IMR-90 (cell line): ENCODE measurements at regions not wholly inside any gene's neighbourhood (a gene's known extent, or its start where the extent isn't known, plus 50 kb on each side); places are given as distances from the start of the nearest gene placed in this dataset.

Experiments
- ATAC-seq: fragments of 200-7000 bp; cut with Tn5 transposase; 2 replicates; pipeline ENCODE4 v1.9.1; 2020; ENCODE audit warnings: low read depth, mild to moderate bottlenecking, moderate library complexity
- BruUV-seq: library from RNA; stranded (reverse); fragments of 400-500 nt; replicated peaks from 2 replicates; lab custom pipeline; 2021; lab: Mats Ljungman, UMichigan
- CTCF ChIA-PET: fragments of 300-600 bp; formaldehyde crosslinking; extraction: SDS; loops from one replicate; lab custom pipeline; 2021; ENCODE audit warnings: antibody characterized with exemption; lab: Yijun Ruan, JAX
- POLR2A ChIA-PET: fragments of 300-600 bp; sonication (Branson Sonifier 250); formaldehyde crosslinking; loops from one replicate; lab custom pipeline; 2022; ENCODE audit warnings: antibody characterized with exemption; ENCODE audit not compliant: unreplicated experiment; lab: Charles Lee
- DNase-seq: peaks from one replicate; pipeline ENCODE4 v3.0.0; 2013
- H2AFZ ChIP-seq: replicated peaks from 2 replicates; pipeline ENCODE3; 2013; ENCODE audit warnings: low read length, mild to moderate bottlenecking; ENCODE audit not compliant: poor library complexity
- H2AK5ac ChIP-seq: 2 replicates; pipeline ENCODE4 v1.6.1; 2013; ENCODE audit warnings: low read depth, low read length, inconsistent platforms
- H2AK9ac ChIP-seq: replicated peaks from 2 replicates; pipeline ENCODE3; 2013; ENCODE audit warnings: mild to moderate bottlenecking, low read depth, low read length, moderate library complexity; ENCODE audit not compliant: poor library complexity
- H2BK120ac ChIP-seq: 2 replicates; pipeline ENCODE4 v1.6.1; 2013; ENCODE audit warnings: low read depth, low read length, inconsistent platforms
- H2BK15ac ChIP-seq: 3 replicates; pipeline ENCODE4 v1.6.1; 2013; ENCODE audit warnings: low read depth, low read length, inconsistent platforms
- H2BK20ac ChIP-seq: 2 replicates; pipeline ENCODE4 v1.6.1; 2013; ENCODE audit warnings: low read depth, mild to moderate bottlenecking, inconsistent platforms, low read length, moderate library complexity
- H2BK5ac ChIP-seq: 2 replicates; pipeline ENCODE4 v1.6.1; 2013; ENCODE audit warnings: mild to moderate bottlenecking, low read depth, low read length, inconsistent platforms; ENCODE audit not compliant: poor library complexity, severe bottlenecking
- H3K14ac ChIP-seq: replicated peaks from 2 replicates; pipeline ENCODE4 v1.6.1; 2013; ENCODE audit warnings: low read depth, low read length, inconsistent platforms
- H3K18ac ChIP-seq: 2 replicates; pipeline ENCODE4 v1.6.1; 2013; ENCODE audit warnings: low read depth, low read length, control low read depth
- H3K23ac ChIP-seq: 2 replicates; pipeline ENCODE4 v1.6.1; 2013; ENCODE audit warnings: low read depth, low read length, inconsistent platforms
- H3K27ac ChIP-seq: 2 replicates; pipeline ENCODE4 v1.5.1; 2013; ENCODE audit warnings: mild to moderate bottlenecking, control low read depth, low read length; ENCODE audit not compliant: insufficient read depth
- H3K27me3 ChIP-seq: 2 replicates; pipeline ENCODE4 v1.6.1; 2013; ENCODE audit warnings: low read length; ENCODE audit not compliant: control insufficient read depth, insufficient read depth
- H3K36me3 ChIP-seq: 2 replicates; pipeline ENCODE4 v1.6.1; 2013; ENCODE audit warnings: low read length, mixed read lengths; ENCODE audit not compliant: control insufficient read depth, insufficient read depth
- H3K4ac ChIP-seq: 2 replicates; pipeline ENCODE4 v1.6.1; 2013; ENCODE audit warnings: low read depth, low read length, inconsistent platforms
- H3K4me1 ChIP-seq: 2 replicates; pipeline ENCODE4 v1.6.1; 2013; ENCODE audit warnings: low read length, mixed read lengths; ENCODE audit not compliant: control insufficient read depth, insufficient read depth
- H3K4me2 ChIP-seq: 2 replicates; pipeline ENCODE4 v1.6.1; 2013; ENCODE audit warnings: low read depth, mild to moderate bottlenecking, control low read depth, low read length, moderate library complexity
- H3K4me3 ChIP-seq: 2 replicates; pipeline ENCODE4 v1.5.1; 2013; ENCODE audit warnings: low read depth, mild to moderate bottlenecking, control low read depth, low read length, moderate library complexity; ENCODE audit not compliant: insufficient read depth
- H3K56ac ChIP-seq: 2 replicates; pipeline ENCODE4 v1.6.1; 2013; ENCODE audit warnings: low read length, inconsistent platforms; ENCODE audit not compliant: insufficient read depth; ENCODE audit errors: extremely low read depth
- H3K79me1 ChIP-seq, 2 experiments: 2 replicates each; pipeline ENCODE4 v1.6.1; 2013; ENCODE audit warnings: low read length in 2 of 2, inconsistent platforms in 1 of 2, low read depth in 1 of 2
- H3K9ac ChIP-seq: 2 replicates; pipeline ENCODE4 v1.6.1; 2013; ENCODE audit warnings: low read depth, low read length, control low read depth
- H3K9me1 ChIP-seq: 2 replicates; pipeline ENCODE4 v1.6.1; 2013; ENCODE audit warnings: low read length, inconsistent platforms; ENCODE audit not compliant: insufficient read depth
- H3K9me3 ChIP-seq: 2 replicates; pipeline ENCODE4 v1.6.1; 2013; ENCODE audit warnings: low read length; ENCODE audit not compliant: control insufficient read depth, insufficient read depth
- H4K20me1 ChIP-seq: 2 replicates; pipeline ENCODE4 v1.6.1; 2013; ENCODE audit warnings: low read length, inconsistent platforms; ENCODE audit not compliant: insufficient read depth
- H4K5ac ChIP-seq: 2 replicates; pipeline ENCODE4 v1.6.1; 2013; ENCODE audit warnings: mild to moderate bottlenecking, low read depth, low read length, control low read depth
- H4K8ac ChIP-seq, 2 experiments: 2 replicates each; pipeline ENCODE4 v1.6.1; 2013; ENCODE audit warnings: low read depth in 2 of 2, low read length in 2 of 2, control low read depth in 1 of 2, inconsistent platforms in 1 of 2
- H4K91ac ChIP-seq: 2 replicates; pipeline ENCODE4 v1.6.1; 2013; ENCODE audit warnings: low read depth, low read length, inconsistent platforms; ENCODE audit not compliant: insufficient read depth
- BHLHE40 ChIP-seq: fragments of 150-350 bp; IDR thresholded peaks from 2 replicates; pipeline ENCODE4 v1.6.1; 2016; ENCODE audit warnings: mild to moderate bottlenecking, low read depth, low read length
- CEBPB ChIP-seq: IDR thresholded peaks from 2 replicates; pipeline ENCODE4 v1.6.1; 2012; ENCODE audit warnings: low read depth, low read length, improper control_type of control experiment
- CHD1 ChIP-seq: IDR thresholded peaks from 2 replicates; pipeline ENCODE4 v1.6.1; 2012; ENCODE audit warnings: low read depth, low read length, improper control_type of control experiment
- CTCF ChIP-seq: conservative IDR thresholded peaks from 2 replicates; pipeline ENCODE4 v1.5.1; 2012; ENCODE audit warnings: mild to moderate bottlenecking, low read depth, low read length, improper control_type of control experiment
- ELK1 ChIP-seq: fragments of 150-350 bp; IDR thresholded peaks from 2 replicates; pipeline ENCODE4 v1.6.1; 2016; ENCODE audit warnings: low read depth, mild to moderate bottlenecking, low read length, moderate library complexity, borderline replicate concordance
- MAZ ChIP-seq: IDR thresholded peaks from 2 replicates; pipeline ENCODE4 v1.6.1; 2012; ENCODE audit warnings: low read depth, mild to moderate bottlenecking, low read length, improper control_type of control experiment, moderate library complexity, borderline replicate concordance
- MXI1 ChIP-seq: IDR thresholded peaks from 2 replicates; pipeline ENCODE4 v1.6.1; 2012; ENCODE audit warnings: low read depth, mild to moderate bottlenecking, low read length, moderate library complexity, borderline replicate concordance
- POLR2A ChIP-seq: IDR thresholded peaks from 2 replicates; pipeline ENCODE4 v1.6.1; 2012; ENCODE audit warnings: mild to moderate bottlenecking, low read depth, low read length
- RAD21 ChIP-seq: IDR thresholded peaks from 2 replicates; pipeline ENCODE4 v1.6.1; 2012; ENCODE audit warnings: low read length, improper control_type of control experiment
- SMC3 ChIP-seq: fragments of 150-350 bp; IDR thresholded peaks from 2 replicates; pipeline ENCODE4 v1.6.1; 2016; ENCODE audit warnings: low read depth, mild to moderate bottlenecking, antibody characterized with exemption, low read length, moderate library complexity
- WGBS, 2 experiments: methylation state at CpG; one replicate each; pipeline versions ENCODE4 v1.1.5 to v1.1.7; 2013; ENCODE audit warnings: missing lambda C conversion rate in 2 of 2; ENCODE audit not compliant: insufficient read length in 1 of 2; ENCODE audit errors: extremely low coverage in 2 of 2; 5-methylcytosine and 5-hydroxymethylcytosine counted together
- dilution Hi-C: fragments of 300-500 bp; cut with HindIII; formaldehyde crosslinking; loops from one replicate; pipeline ENCODE4 v1.14.3; 2018; ENCODE audit warnings: low sequenced_read_pairs; ENCODE audit not compliant: unreplicated experiment
- in situ Hi-C: fragments of 300-500 bp; cut with MboI; formaldehyde crosslinking; loops from 3 replicates; pipeline ENCODE4 v1.14.3; 2019; ENCODE audit warnings: low sequenced_read_pairs, inconsistent platforms, mixed read lengths
- intact Hi-C: fragments of 100-400 bp; cut with micrococcal nuclease; formaldehyde crosslinking; loops from 2 replicates; pipeline ENCODE4 v1.10.0; 2022

GRCh38 chr2:144644549-144644948 lies 124.6 kb upstream of the ZEB2 start:
- Histone ChIP-seq H3K27ac (no peak overlapping the region), H4K91ac (no peak overlapping the region), H3K4me3 (no peak overlapping the region), H3K27me3 (no peaks in the 10 kb centered on the region), H3K23ac (no peak overlapping the region), H3K4me2 (no peak overlapping the region), H4K20me1 (no peaks in the 10 kb centered on the region), H3K36me3 (no peaks in the 10 kb centered on the region), H2AK5ac (no peak overlapping the region), H2BK20ac (no peak overlapping the region), H2AK9ac (no peak overlapping the region), H3K56ac (no peak overlapping the region), H2BK5ac (no peak overlapping the region), H2BK15ac (no peak overlapping the region), H3K9ac (no peak overlapping the region), H3K9me3 (no peaks in the 10 kb centered on the region), H3K14ac (no peak overlapping the region), H2BK120ac (no peak overlapping the region), H3K79me1 (no peaks in the 10 kb centered on the region), H3K4me1 (no peaks in the 10 kb centered on the region), H3K4ac (no peak overlapping the region), H3K9me1 (no peaks in the 10 kb centered on the region), H4K5ac (no peak overlapping the region), H4K8ac (no peak overlapping the region), H3K18ac (no peak overlapping the region), H2AFZ (no peak overlapping the region)
- DNase-seq (no peak), ATAC-seq (no peak)
- dilution Hi-C loops: no loop called here
- no peak for TF ChIP-seq CTCF
- TF ChIP-seq CEBPB: no peak
- no peak for TF ChIP-seq POLR2A
- no peak for TF ChIP-seq MXI1
- TF ChIP-seq BHLHE40: no peak
- TF ChIP-seq ELK1: no peak
- no peak for TF ChIP-seq CHD1
- no peak for TF ChIP-seq RAD21
- no peak for TF ChIP-seq SMC3
- TF ChIP-seq MAZ: no peak
- intact Hi-C loops: no loop called here
- in situ Hi-C loops: no loop called here
- no CpG with 5 or more reads among the region's 3 CpGs for WGBS, 2 experiments
- no TSS peak for BruUV-seq
- CTCF ChIA-PET: no interaction called here
- POLR2A ChIA-PET: no interaction called here
